Stimulated activated CD4-positive, alpha-beta T cell treated with anti-CD3 and anti-CD28 coated beads, Interleukin-1b, Interleukin-23, amount 100 ng/mL, for 1 hour (primary cell): ENCODE measurements at regions not wholly inside any gene's neighbourhood (a gene's known extent, or its start where the extent isn't known, plus 50 kb on each side); places are given as distances from the start of the nearest gene placed in this dataset.

ENCODE experiments used
- DNase-seq, 2 donors: peaks; one replicate each; pipeline ENCODE4 v3.0.0-alpha.2; 2020; ENCODE audit warnings: low read depth in 2 of 2

DNA sequence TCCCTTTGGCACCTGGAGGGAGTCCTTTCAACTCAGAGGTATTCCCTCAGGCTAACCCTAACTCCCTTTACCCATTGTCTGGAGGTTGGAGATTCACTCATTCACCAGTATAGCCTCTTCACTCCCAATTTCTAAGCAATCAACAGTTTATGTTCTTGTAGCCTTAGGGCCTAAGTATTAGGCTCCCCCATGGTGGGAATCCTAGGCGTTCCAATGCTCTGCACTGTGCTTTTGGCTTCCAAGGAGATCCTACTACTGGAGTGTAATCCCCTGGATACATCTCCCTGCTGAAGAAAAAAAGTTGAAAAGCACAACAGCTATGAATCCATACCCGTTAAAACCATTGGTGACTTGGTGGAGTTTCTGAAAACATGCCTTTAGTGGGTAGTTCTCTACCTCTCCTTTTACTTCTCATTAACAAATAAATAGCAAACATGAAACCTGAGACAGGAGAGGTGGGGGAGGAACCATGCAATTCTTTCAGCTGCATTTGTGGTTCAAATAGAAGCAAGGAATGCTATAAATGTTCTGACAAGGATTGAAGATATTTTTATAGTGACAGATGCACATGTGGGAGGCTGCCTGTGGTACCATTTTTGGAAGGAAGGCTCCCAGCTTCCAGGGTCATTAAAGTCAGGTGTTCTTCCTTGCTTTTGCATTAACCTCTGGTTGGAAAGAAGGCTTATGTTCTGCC is 397.1 kb downstream of the DMAC1 start:
- DNase-seq: no peak

DNA sequence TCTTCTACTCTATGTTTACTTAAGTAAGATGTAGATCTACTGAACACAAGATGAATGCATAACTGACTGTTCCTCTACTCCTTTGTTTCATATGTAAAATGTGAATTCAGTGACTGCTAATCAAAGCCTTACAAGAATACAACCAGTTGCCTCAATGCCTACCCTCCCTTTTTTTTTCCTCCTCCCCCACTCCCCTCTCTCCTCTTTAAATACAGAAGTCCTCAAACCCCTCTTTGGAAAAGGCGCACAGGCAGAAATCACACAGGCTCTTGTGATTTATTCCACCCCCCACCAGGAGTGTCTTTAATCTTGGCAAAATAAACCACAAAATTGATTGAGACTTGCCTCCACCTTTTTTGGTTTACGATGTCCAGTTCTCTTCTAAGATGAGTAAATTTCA is 398.5 kb downstream of the DMAC1 start:
- DNase-seq: no peak

DNA sequence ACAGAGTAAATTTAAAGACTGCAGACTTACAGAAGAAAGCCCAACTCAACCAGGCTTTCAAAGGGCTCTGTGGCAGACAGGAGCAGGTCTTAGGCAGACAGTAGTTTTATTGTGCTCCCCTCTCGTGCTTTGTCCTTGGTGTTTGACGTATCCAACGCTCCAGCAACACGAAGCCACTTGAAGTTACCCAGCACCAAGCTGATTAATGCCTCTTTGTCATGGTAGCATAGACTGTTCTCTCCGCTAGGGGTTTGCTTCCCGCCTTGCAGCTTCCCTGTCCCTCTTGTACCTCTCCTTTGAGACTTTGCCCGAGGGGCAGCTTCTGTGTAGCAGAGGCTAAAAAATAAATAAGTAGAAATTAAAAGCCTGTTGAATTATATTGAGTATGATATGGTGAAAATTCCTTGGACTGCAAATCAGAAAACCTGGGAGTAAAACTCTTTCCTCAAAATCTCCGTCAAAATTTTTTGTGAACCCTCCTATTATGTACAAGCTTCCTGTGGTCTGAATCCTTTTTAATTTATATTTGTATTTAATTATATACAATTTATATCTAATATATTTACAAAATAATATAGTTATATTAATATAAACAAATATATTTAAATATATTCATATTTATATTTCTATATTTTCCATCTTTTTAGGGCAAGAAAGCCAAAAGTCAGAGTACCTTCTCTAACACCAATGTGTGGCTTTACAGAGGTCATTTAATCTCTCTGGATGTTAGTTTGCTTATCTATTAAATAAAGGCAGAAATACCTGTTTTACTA is 405.4 kb downstream of the DMAC1 start:
- no peak for DNase-seq

GRCh38 chr9:7392148-7392547 is 407.4 kb downstream of the DMAC1 start:
- no peak for DNase-seq

GRCh38 chr9:7388755-7389154 is 410.8 kb downstream of the DMAC1 start:
- no peak for DNase-seq

DNA sequence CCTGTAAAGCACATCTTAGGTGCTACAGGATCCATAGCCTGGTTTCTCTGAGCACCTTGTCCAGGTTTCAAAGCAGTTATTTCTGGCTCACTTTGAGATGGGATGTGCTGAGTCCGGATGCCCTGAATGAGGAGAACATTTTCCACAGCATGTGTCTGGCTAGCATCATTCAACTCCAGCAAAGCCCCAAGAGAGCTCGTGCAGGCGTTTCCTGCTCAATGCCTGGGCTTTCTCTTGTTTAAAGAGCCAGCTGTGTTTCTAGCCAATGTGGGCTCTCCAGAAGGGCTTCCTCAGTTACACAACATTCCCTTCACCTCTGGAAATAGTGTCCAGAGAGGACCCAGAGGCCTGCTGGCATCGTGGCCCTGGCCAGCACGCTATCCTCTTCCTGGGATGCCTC is 411.7 kb downstream of the DMAC1 start:
- no peak for DNase-seq

GRCh38 chr9:7382304-7382703 is 417.3 kb downstream of the DMAC1 start:
- no peak for DNase-seq

DNA sequence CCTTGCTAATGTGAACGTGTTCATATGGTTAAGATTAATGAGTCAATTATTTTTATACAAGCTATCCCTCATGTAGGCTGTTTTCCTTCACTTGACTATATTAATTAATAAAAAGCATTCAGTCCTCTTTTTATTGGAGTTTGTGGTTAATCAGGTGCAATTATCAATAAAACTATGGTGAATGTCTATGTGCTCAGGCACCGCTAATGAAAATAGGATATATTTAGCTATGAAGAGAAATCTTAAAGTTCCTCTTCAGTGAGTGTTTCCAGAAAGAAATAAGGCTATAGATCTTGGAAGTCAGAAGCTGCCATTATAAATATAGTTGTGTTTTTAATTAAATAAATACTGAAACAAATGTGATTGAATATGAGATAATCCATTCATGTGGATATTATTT is 422.1 kb downstream of the DMAC1 start:
- DNase-seq: no peak

DNA sequence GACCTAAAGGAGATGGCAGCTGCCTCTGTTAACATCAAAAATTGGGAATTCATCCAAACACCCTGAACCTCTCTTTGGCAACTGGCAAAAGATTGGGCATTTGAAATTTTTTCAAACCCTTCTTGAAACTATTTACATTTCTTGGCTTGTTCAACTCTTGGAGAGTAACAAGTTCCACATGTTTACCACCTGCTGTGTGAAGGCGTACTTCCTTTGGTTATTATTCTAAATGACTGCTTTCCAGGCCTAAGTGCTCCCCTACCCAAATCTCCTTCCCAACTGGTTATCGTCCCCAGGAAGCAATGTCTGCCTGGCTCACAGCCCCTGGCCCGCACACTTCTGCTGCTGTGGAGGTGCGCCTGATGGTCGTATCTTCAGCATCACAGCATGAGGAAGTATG is 422.7 kb downstream of the DMAC1 start:
- no peak for DNase-seq

DNA sequence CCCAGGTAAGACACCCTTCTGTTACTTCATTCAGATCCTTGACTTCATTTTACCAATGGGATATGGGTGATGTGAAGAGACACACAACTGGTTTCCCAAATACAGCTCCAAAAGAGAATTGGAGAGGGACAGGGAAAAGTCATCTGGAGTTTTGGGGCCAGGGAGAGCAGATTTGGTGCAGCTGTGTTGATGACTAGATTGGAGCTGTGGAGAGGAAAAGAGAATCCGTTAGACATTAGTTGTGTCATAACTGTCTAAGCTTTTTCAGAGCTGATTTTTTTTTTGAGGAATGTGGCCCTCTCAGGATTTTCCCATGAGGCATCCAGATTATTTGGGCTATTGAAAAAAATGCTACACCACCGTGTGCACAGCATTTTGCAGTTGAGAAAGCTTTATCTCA is 423.4 kb downstream of the DMAC1 start:
- DNase-seq: no peak

- DNase-seq: no peak
Observed at GRCh38 chr9:7375013-7375511, 424.5 kb downstream of the DMAC1 start.

- no peak for DNase-seq
Observed at GRCh38 chr9:7370988-7371387, 428.6 kb downstream of the DMAC1 start.

DNA sequence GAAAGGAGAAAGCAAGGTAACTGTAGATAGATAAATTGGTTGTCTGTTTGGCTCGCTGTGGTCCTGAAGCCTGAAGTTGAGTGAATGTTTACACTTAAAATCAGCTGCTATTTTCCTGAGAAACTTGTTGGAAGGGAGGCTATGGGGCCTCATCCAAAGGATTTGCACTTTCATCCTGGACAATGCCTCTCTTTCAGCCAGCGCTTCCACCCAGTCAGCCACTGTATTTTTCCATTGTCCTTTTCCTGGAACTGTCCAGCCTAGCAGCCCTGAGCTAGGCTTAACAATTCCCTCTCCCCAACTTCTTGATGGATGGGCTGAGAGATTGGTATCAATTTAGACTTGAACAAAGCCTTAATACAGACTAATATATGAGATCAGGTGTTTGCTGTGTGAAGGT is 429.2 kb downstream of the DMAC1 start:
- no peak for DNase-seq

DNA sequence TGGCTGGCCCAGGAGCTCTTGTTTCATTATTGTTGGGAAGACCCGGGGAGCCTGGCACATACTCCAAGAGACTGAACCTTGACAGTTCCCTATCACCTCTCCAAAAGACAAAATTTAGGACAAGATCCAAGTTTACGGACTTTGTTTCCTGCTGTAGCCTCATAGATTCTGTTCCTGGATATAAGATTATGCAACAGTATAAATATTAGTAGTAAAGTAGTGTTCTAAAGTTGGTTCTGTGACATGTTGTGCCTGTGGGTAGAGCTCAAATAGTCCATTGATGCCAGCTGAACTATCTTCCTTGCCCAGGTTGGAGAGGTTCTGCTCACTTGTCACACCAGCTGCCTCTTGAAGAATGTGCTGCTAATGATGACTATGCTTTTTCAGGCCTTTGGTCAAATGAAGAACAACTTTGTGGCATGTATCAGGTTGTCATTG is 430.2 kb downstream of the DMAC1 start:
- no peak for DNase-seq

DNA sequence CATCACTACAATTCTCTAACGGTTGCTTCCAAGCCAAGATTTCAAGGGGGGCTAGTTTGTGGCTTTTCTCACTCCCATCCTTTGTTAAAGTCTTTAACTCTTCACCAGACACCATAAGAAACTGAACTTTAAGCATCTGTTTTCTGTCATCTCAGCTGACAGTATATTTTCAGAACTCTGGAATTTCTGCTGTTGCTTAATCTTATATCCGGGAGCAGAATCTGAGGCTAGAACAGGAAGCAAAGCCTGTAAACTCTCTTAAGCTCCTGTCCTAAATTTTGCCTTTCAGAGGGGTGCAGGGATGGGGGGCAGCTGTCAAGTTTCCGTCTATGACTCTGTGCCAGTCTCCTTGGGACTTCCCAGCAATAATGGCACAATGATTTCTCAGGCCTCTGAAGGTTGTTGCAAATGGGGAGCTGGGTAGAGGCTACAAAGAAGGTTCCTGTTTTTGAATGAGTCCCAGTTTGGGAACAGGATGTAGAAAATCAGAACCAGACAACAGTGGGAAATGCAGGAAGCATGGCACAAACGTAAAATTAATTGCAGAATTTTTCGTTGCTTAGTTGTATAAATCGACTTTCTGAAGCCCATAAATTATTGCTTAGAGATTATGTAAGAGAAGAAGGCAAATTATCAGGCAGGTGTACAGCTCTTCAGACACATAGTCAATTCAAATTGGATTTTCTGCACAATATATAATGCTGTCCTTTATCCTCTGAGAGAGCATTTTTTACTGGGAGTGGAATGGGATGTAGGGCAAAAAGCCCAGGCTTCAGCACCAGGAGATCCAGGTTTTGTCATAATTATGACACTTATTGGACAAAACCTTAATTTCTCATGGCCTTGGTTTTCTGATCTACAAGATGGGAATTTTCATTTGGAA is 430.9 kb downstream of the DMAC1 start:
- DNase-seq: no peak

DNA sequence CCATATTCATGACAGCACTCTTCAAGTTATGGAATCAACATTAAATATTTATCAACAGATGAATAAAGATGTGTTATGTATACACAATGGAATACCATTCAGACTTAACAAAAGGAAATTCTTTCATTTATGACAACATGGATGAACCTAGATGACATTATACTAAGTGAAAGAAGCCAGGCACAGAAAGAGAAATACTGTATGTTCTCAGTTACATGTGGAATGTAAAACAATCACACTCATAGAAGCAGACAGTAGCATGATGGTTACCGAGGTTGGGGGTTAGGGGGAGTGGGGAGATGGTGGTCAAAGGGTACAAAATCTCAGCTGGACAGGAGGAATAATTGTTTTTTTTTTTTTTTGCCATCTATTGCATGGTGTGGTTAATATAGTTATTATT is 431.9 kb downstream of the DMAC1 start:
- no peak for DNase-seq

DNA sequence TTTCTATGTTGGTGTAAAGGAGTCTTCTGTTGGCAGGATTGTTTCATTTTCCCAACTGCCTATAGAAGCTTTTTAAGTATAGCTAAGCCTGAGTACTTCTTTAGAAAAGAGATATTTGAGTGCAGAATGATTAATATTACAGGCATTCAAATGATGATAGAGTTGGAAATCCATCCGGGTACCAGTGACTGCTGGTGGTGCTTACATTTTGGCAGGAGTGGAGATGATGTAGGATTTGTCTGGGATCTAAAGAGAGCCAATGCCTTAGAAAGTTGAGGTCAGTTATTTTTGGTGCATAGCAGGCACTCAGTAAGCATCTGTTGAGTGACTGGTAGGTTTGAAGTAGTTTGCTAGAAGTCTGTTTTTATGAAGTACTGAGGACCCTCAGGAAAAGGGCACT is 433.5 kb downstream of the DMAC1 start:
- no peak for DNase-seq

- DNase-seq: no peak
Observed at GRCh38 chr9:7363777-7364477, 435.7 kb downstream of the DMAC1 start.

DNA sequence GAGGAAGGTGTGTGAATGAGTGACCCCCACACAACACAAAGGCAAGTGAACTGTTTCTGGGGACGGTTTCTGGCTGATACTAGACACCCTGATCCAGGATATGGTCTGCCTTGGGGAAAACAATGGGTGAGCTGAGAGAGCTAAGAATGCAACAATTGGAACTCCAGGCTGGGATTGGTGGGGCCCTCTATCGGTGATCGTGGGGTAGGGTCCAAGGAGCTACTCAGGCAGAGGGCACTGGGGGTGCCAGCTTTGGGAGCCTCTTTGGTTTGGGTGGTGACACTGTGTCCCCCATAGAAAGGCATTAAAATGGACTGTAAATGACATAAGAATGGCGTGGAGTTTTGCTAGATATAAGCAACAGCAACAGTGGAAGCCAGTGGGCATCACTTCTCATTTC is 439.1 kb downstream of the DMAC1 start:
- DNase-seq: no peak

GRCh38 chr9:7358876-7359275 is 440.7 kb downstream of the DMAC1 start:
- no peak for DNase-seq

DNA sequence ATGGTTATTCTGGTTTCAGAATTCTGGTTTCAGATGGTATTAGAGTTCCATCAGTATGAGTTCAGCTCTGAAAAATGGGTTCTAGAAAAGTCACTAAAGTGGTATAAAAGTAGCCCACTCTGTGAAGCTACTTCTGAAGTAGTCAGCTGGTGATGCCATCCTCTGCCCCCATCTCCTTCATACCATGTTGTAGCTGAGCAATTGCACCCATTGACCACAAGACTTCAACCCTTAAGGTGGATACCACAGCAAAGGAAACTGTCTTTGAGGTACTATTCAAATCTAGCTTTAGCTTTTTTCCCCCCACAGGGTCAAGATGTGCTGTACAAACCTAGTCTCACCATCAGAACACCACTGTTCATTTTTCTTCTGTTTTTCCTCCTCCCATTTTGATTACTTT is 444.9 kb downstream of the DMAC1 start:
- DNase-seq: no peak

GRCh38 chr9:7348692-7349091 is 450.9 kb downstream of the DMAC1 start:
- no peak for DNase-seq
